H54 (cell line): ENCODE measurements at regions not wholly inside any gene's neighbourhood (a gene's known extent, or its start where the extent isn't known, plus 50 kb on each side); places are given as distances from the start of the nearest gene placed in this dataset.

Experiments
- DNase-seq: peaks from one replicate; pipeline ENCODE4 v3.0.0; 2011; ENCODE audit warnings: low spot score, mixed read lengths; ENCODE audit not compliant: insufficient read length
- FAIRE-seq: peaks from 3 replicates; lab custom pipeline; 2011; peaks lifted over from hg19 to GRCh38; lab: Jason Lieb, UNC
- POLR2A ChIP-seq: IDR thresholded peaks from 2 replicates; pipeline ENCODE4 v1.6.1; 2011; ENCODE audit warnings: low read depth, mild to moderate bottlenecking, low read length

- TF ChIP-seq POLR2A: no peak
- DNase-seq (no peak), FAIRE-seq (no peak)
These were observed 355.7 kb upstream of the RAB6C start for GRCh38 chr2:129623783-129624182.

- DNase-seq (no peak), FAIRE-seq (no peak)
- TF ChIP-seq POLR2A: no peak
These were observed 352.0 kb upstream of the RAB6C start for GRCh38 chr2:129627437-129627836.

GRCh38 chr2:129636692-129637091 lies 342.8 kb upstream of the RAB6C start:
- no peak for TF ChIP-seq POLR2A
- FAIRE-seq (no peak), DNase-seq (no peak)

GRCh38 chr2:129641371-129641770 lies 338.1 kb upstream of the RAB6C start:
- DNase-seq: no peak
- no peak for TF ChIP-seq POLR2A
- no peak for FAIRE-seq

- FAIRE-seq (no peak), DNase-seq (no peak)
- no peak for TF ChIP-seq POLR2A
These were observed 336.9 kb upstream of the RAB6C start for GRCh38 chr2:129642526-129643043.

- FAIRE-seq (no peak), DNase-seq (no peak)
- no peak for TF ChIP-seq POLR2A
These were observed 334.1 kb upstream of the RAB6C start for GRCh38 chr2:129645335-129645734.

GRCh38 chr2:129646107-129646506 lies 333.4 kb upstream of the RAB6C start:
- FAIRE-seq (no peak), DNase-seq (no peak)
- TF ChIP-seq POLR2A: no peak

- TF ChIP-seq POLR2A: no peak
- FAIRE-seq (no peak), DNase-seq (no peak)
These were observed 326.2 kb upstream of the RAB6C start for GRCh38 chr2:129653246-129653645.

- TF ChIP-seq POLR2A: no peak
- FAIRE-seq (no peak), DNase-seq (no peak)
These were observed 325.1 kb upstream of the RAB6C start for GRCh38 chr2:129654331-129654730.

GRCh38 chr2:129656081-129656598 lies 323.3 kb upstream of the RAB6C start:
- no peak for TF ChIP-seq POLR2A
- DNase-seq (no peak), FAIRE-seq (no peak)

GRCh38 chr2:129658430-129658829 lies 321.0 kb upstream of the RAB6C start:
- DNase-seq (no peak), FAIRE-seq (no peak)
- TF ChIP-seq POLR2A: no peak

GRCh38 chr2:129661935-129662334 lies 317.5 kb upstream of the RAB6C start:
- no peak for FAIRE-seq
- DNase-seq: no peak
- TF ChIP-seq POLR2A: no peak

- FAIRE-seq (no peak), DNase-seq (no peak)
- no peak for TF ChIP-seq POLR2A
These were observed 311.9 kb upstream of the RAB6C start for GRCh38 chr2:129667577-129667976.

GRCh38 chr2:129672521-129672920 lies 306.9 kb upstream of the RAB6C start:
- DNase-seq: no peak
- no peak for TF ChIP-seq POLR2A
- FAIRE-seq: no peak

GRCh38 chr2:129673234-129673633 lies 306.2 kb upstream of the RAB6C start:
- no peak for TF ChIP-seq POLR2A
- FAIRE-seq (no peak), DNase-seq (no peak)
